ENCODE measurements at regions not wholly inside any gene's neighbourhood (a gene's known extent, or its start where the extent isn't known, plus 50 kb on each side); places are given as distances from the start of the nearest gene placed in this dataset.

GRCh38 chr3:127108796-127109195 is 84.1 kb upstream of the PRR23E start:
- no peak for DNase-seq

- no peak for DNase-seq
These were observed 81.8 kb upstream of the PRR23E start for GRCh38 chr3:127110982-127111693.

GRCh38 chr3:127112796-127113570 is 79.9 kb upstream of the PRR23E start:
- DNase-seq: no peak

DNA sequence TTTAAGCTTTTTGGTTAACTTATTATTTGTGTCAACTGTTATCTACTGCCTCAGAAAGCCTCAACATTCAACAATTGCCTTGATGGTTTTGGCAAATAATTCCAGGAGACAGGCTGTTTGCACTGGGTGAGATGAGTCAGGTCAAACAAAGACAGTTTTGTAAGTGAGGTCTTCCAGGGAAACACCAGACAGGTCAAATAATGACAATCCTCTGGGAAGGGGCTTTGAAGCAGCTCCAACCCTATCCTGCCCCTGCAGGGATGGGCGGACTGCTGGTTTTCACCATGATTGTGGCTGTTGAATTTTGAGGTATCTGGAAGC is 79.4 kb upstream of the PRR23E start:
- no peak for DNase-seq

- no peak for DNase-seq
These were observed 78.4 kb upstream of the PRR23E start for GRCh38 chr3:127114337-127115070.

- no peak for DNase-seq
These were observed 77.1 kb upstream of the PRR23E start for GRCh38 chr3:127115691-127116351.

DNA sequence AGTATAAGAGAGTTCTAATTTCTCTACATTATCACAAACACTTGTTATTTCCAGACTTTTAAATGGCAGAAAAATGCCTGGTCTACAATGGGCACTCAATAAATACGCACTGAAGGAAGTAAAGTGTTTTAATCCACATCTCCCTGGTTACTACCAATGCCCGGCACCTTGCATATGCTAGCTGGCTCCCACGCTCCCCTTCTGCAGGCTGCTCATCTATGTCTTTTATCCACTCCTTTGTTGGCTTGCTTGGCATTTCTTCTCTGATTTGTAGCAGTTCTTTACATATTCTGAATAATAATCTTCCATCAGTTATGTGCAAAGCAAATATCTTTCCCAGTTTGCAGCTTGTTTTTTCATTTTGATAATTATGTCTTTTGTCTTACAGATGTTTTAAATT is 74.6 kb upstream of the PRR23E start:
- no peak for DNase-seq

GRCh38 chr3:127119693-127120464 is 73.1 kb upstream of the PRR23E start:
- DNase-seq: no peak

GRCh38 chr3:127120851-127121647 is 71.9 kb upstream of the PRR23E start:
- no peak for DNase-seq

DNA sequence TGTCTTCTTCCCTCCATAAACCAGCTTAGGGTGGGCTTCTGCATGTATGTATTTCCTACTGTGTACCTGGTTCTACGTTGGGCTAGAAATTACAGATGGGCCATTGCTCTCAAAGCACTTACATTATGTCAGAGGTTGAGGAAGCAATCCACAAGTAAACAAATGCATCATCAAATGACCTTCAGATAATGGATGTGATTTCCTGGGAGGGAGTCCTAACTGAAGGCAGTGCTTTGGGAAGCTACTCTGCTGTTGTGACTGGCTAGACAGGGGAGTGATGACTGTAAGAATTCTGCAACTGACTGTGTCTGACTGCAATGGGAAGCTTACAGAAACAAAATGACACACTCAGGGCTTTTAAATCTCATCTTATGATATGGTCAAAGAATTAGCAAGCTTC is 71.0 kb upstream of the PRR23E start:
- no peak for DNase-seq

DNA sequence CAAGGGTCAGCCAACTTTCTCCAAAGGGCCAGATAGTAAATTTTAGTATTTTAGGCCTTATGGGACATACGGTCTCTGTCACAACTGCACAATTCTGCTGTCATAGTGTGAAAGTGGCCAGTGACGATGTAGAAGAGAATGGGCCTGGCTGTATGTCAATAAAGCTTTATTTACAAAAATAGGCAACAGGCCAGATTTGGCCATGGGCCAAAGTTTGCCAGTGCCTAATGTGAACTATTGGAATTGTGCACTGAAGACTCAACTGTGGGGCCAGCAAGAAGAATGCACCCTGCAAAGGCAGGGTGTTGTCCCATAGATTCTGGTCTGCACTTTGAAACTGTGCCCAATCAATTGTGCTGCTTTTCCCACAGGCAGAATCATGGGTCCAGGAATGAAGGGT is 69.4 kb upstream of the PRR23E start:
- DNase-seq: no peak

- DNase-seq: peak; percentile 12
These were observed 68.8 kb upstream of the PRR23E start for GRCh38 chr3:127124120-127124519.

- no peak for DNase-seq
These were observed 61.3 kb upstream of the PRR23E start for GRCh38 chr3:127131424-127132170.

- no peak for DNase-seq
These were observed 60.1 kb upstream of the PRR23E start for GRCh38 chr3:127132876-127133275.

- DNase-seq: no peak
These were observed 59.0 kb upstream of the PRR23E start for GRCh38 chr3:127133971-127134370.

DNA sequence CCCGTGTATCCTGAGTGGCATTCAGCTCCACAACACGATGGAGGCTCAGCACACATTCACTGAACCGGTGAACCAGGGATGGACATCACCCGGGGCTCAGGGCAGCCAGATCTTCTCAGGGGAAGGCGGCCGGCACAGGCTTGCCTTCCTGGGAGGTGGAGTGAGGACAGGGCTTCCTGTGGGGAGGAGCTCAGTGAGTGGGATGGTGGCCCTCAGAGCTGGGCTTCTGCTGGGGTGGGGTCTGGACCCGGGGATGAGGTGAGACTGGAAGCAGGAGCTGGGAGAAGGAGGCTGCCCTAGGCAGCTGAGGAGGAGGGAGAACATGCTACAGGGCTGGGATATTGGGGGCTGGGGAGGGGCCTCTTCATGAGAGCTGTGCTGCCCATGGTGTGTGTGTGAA is 58.5 kb upstream of the PRR23E start:
- DNase-seq: no peak

DNA sequence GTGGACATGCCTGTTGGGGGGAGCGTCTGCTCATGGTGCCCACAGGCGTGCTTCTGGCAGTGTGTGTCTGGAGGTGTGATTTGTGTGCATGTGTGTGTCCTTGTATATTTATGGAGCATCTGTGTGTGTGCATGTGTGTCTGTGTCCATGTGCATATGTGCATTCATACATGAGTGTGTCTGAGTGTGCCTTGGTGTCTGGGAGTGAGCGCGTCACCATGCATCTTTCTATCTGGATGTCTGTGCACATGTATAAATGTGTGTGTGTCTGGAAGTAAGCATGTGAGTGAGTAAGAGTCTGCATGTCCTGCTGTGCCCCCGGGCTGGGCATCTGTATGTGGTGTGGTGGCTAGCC is 58.1 kb upstream of the PRR23E start:
- DNase-seq: no peak

DNA sequence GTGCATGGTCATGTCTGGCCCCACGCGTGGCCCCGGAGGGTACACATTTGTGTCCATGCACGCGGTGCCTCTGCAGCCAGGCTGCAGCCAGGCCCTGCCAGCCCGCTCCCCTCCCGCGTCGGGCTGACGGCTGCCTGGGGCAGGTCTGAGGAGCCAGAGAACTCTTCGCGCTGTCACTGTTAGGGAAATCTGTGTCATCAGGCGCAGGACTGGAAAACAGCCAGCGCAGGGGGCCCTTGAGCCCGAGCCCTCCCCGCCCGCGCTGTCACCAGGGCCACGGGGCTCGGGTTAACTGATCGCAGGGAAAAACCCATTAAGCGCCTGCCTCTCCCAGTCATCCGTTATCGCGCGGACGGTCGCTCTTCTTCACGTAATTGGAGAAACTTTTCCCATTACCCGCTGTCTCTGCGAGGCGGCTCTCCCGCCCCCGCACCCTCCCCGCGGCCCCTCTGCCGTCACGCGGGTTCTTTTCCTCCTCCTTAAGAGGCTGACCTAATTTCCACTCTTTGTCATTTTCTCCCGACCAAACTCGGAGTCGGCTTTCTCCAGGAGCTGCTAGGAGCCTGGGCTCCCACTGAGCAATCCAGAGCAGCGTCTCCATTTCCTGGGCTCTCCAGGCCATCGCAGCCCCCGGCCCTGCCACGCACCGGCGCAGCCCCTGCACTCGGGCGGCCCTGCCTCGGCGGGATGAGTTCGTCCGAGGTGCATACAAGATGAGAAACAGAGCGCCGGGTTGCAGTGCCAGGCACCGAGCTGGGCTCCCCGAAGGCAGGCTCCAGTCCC is 57.5 kb upstream of the PRR23E start:
- DNase-seq: peak; percentile 20

GRCh38 chr3:127136024-127136600 is 56.8 kb upstream of the PRR23E start:
- no peak for DNase-seq

GRCh38 chr3:127136706-127137105 is 56.2 kb upstream of the PRR23E start:
- DNase-seq: no peak
